Astrocyte of the spinal cord (primary cell): ENCODE measurements at regions not wholly inside any gene's neighbourhood (a gene's known extent, or its start where the extent isn't known, plus 50 kb on each side); places are given as distances from the start of the nearest gene placed in this dataset.

Experiments used
- DNase-seq: peaks from one replicate; pipeline ENCODE4 v3.0.0; 2011; ENCODE audit warnings: low read depth, low spot score
- H3K4me3 ChIP-seq: 2 replicates; pipeline ENCODE4 v1.5.1; 2011; ENCODE audit warnings: low read depth, mild to moderate bottlenecking, low read length, moderate library complexity
- CTCF ChIP-seq: IDR thresholded peaks from 2 replicates; pipeline ENCODE4 v1.5.1; 2012; ENCODE audit warnings: low read depth, mild to moderate bottlenecking, low read length, inconsistent platforms
- in situ Hi-C: cut with HindIII; loops from 2 replicates; pipeline ENCODE4 v1.10.0; 2017; ENCODE audit warnings: low sequenced_read_pairs

GRCh38 chr4:27881705-27882104 is 1021.1 kb downstream of the STIM2 start:
- no peak for DNase-seq
- no peak for TF ChIP-seq CTCF
- in situ Hi-C loops, result no loop called here

GRCh38 chr4:27886120-27886519 is 1025.5 kb downstream of the STIM2 start:
- in situ Hi-C loops, result no loop called here
- H3K4me3 ChIP-seq, result no peak overlapping the region
- DNase-seq, result no peak
- no peak for TF ChIP-seq CTCF

More at GRCh38 chr4:27881705-27882104, 1021.1 kb downstream of the STIM2 start:
- no peak overlapping the region for H3K4me3 ChIP-seq

GRCh38 chr4:27887646-27888045 is 1027.0 kb downstream of the STIM2 start:
- TF ChIP-seq CTCF, result no peak
- no peak overlapping the region for H3K4me3 ChIP-seq
- DNase-seq, result no peak
- in situ Hi-C loops, result no loop called here

- no peak for DNase-seq
- TF ChIP-seq CTCF, result no peak
- H3K4me3 ChIP-seq, result no peak overlapping the region
- in situ Hi-C loops, result no loop called here
Measured at GRCh38 chr4:27888505-27888904, 1027.9 kb downstream of the STIM2 start.

GRCh38 chr4:27894951-27895350 is 1034.3 kb downstream of the STIM2 start:
- TF ChIP-seq CTCF, result no peak
- in situ Hi-C loops, result no loop called here
- H3K4me3 ChIP-seq, result no peak overlapping the region
- no peak for DNase-seq

- no peak for DNase-seq
- in situ Hi-C loops, result no loop called here
- no peak for TF ChIP-seq CTCF
- H3K4me3 ChIP-seq, result no peak overlapping the region
Measured at GRCh38 chr4:27908356-27908755, 1047.7 kb downstream of the STIM2 start.

- TF ChIP-seq CTCF, result no peak
- no peak overlapping the region for H3K4me3 ChIP-seq
- no peak for DNase-seq
- in situ Hi-C loops, result no loop called here
Measured at GRCh38 chr4:27910227-27910626, 1049.6 kb downstream of the STIM2 start.
